CD4-positive, alpha-beta memory T cell (primary cell): ENCODE measurements at regions not wholly inside any gene's neighbourhood (a gene's known extent, or its start where the extent isn't known, plus 50 kb on each side); places are given as distances from the start of the nearest gene placed in this dataset.

Experiments
- CTCF ChIA-PET: fragments of 350-600 bp; sonication (Branson Sonifier 250); formaldehyde crosslinking; loops from one replicate; lab custom pipeline; 2021; ENCODE audit warnings: inconsistent platforms; ENCODE audit not compliant: partially characterized antibody; lab: Charles Lee
- POLR2A ChIA-PET: fragments of 350-600 bp; sonication (Branson Sonifier 250); formaldehyde crosslinking; loops from one replicate; lab custom pipeline; 2021; ENCODE audit not compliant: partially characterized antibody; lab: Charles Lee
- DNase-seq, 5 donors: peaks; one replicate each; pipeline versions ENCODE4 v3.0.0 to v3.0.0-alpha.2; 2020 to 2022; ENCODE audit warnings: mixed read lengths in 1 of 5
- H3K27ac ChIP-seq: one replicate; pipeline ENCODE4 v1.7.0; 2013; ENCODE audit warnings: low read depth, low read length
- H3K27me3 ChIP-seq: 2 replicates; pipeline ENCODE4 v1.7.0; 2013; ENCODE audit warnings: mild to moderate bottlenecking, low read length, moderate library complexity; ENCODE audit not compliant: insufficient read depth
- H3K36me3 ChIP-seq: 2 replicates; pipeline ENCODE4 v1.7.0; 2013; ENCODE audit warnings: mild to moderate bottlenecking, low read length, moderate library complexity; ENCODE audit not compliant: insufficient read depth
- H3K4me1 ChIP-seq: 2 replicates; pipeline ENCODE4 v1.7.0; 2013; ENCODE audit warnings: mild to moderate bottlenecking, low read length, moderate library complexity; ENCODE audit not compliant: insufficient read depth
- H3K4me3 ChIP-seq, 2 donors: one replicate each; pipeline ENCODE4 v1.7.0; 2013; ENCODE audit warnings: low read length in 2 of 2, mild to moderate bottlenecking in 1 of 2
- H3K9me3 ChIP-seq, 2 donors: one replicate each; pipeline ENCODE4 v1.7.0; 2013; ENCODE audit warnings: low read length in 2 of 2, control low read depth in 1 of 2; ENCODE audit not compliant: control insufficient read depth in 1 of 2
- H3K27ac Mint-ChIP-seq, 7 donors: one replicate each; pipeline ENCODE4 v1.8.0; 2020 to 2021; ENCODE audit warnings: mixed read lengths in 7 of 7, mild to moderate bottlenecking in 6 of 7, inconsistent platforms in 3 of 7, moderate library complexity in 3 of 7
- H3K27me3 Mint-ChIP-seq, 2 donors: one replicate each; pipeline ENCODE4 v1.8.0; 2020 to 2021; ENCODE audit warnings: mixed read lengths in 2 of 2
- H3K36me3 Mint-ChIP-seq, 2 donors: one replicate each; pipeline ENCODE4 v1.8.0; 2020 to 2021; ENCODE audit warnings: mixed read lengths in 2 of 2, inconsistent platforms in 1 of 2, mild to moderate bottlenecking in 1 of 2
- H3K4me1 Mint-ChIP-seq, 4 donors: one replicate each; pipeline ENCODE4 v1.8.0; 2020 to 2021; ENCODE audit warnings: mixed read lengths in 4 of 4, mild to moderate bottlenecking in 1 of 4
- H3K4me3 Mint-ChIP-seq, 8 donors: one replicate each; pipeline ENCODE4 v1.8.0; 2020 to 2021; ENCODE audit warnings: mixed read lengths in 8 of 8, mild to moderate bottlenecking in 7 of 8, moderate library complexity in 6 of 8, inconsistent platforms in 3 of 8
- H3K9me3 Mint-ChIP-seq, 8 donors: one replicate each; pipeline ENCODE4 v1.8.0; 2020 to 2021; ENCODE audit warnings: mixed read lengths in 8 of 8, mild to moderate bottlenecking in 5 of 8, inconsistent platforms in 3 of 8, moderate library complexity in 1 of 8
- intact Hi-C: fragments of 100-400 bp; cut with micrococcal nuclease; formaldehyde crosslinking; loops from one replicate; pipeline ENCODE4 v1.15.1; 2023

- DNase-seq, result peak in 3 of 5 donors; percentile 4 to 17 (median 9)
- H3K36me3 ChIP-seq, result no peaks in the 10 kb centered on the region
- ChIA-PET POLR2A (interaction anchor here (0.6 to 1.3 kb wide), 3 partner anchors 12 to 180 kb away, joined by 3 read pairs; no protein-coding TSS in a partner anchor), CTCF (interaction anchor here (1.1 kb wide), 1 partner anchor 9 kb away, joined by 3 read pairs; no protein-coding TSS in a partner anchor)
- peaks cover 15% of the 10 kb centered on the region for H3K4me1 ChIP-seq
- H3K9me3 ChIP-seq, result no peaks in the 10 kb centered on the region
- Mint-ChIP-seq H3K4me3 (peak overlapping the region; percentile 65 to 83 (median 76)), H3K27me3 (no peaks in the 10 kb centered on the region), H3K36me3 (peaks cover 2 to 3% of the 10 kb centered on the region in 2 donors), H3K4me1 (peaks cover 9 to 18% (median 16%) of the 10 kb centered on the region in 4 donors), H3K27ac (peak overlapping the region; percentile 31 to 97 (median 84)), H3K9me3 (peaks cover 0 to 2% (median 0%) of the 10 kb centered on the region in 8 donors)
- no peaks in the 10 kb centered on the region for H3K27me3 ChIP-seq
- H3K4me3 ChIP-seq, result peak overlapping the region; percentile 45 to 46
- peak overlapping the region; percentile 33 for H3K27ac ChIP-seq
- intact Hi-C loops, result no loop called here
These were observed 181.4 kb upstream of the B3GALT2 start for GRCh38 chr1:193367863-193368262.

- Mint-ChIP-seq H3K4me1 (peaks cover 9 to 18% (median 16%) of the 10 kb centered on the region in 4 donors), H3K27ac (no peak overlapping the region), H3K36me3 (peaks cover 2 to 3% of the 10 kb centered on the region in 2 donors), H3K27me3 (no peaks in the 10 kb centered on the region), H3K9me3 (peaks cover 0 to 2% (median 0%) of the 10 kb centered on the region in 8 donors), H3K4me3 (no peak overlapping the region)
- Histone ChIP-seq H3K36me3 (no peaks in the 10 kb centered on the region), H3K27ac (no peak overlapping the region), H3K4me3 (no peak overlapping the region), H3K9me3 (no peaks in the 10 kb centered on the region), H3K4me1 (peaks cover 15% of the 10 kb centered on the region), H3K27me3 (no peaks in the 10 kb centered on the region)
- intact Hi-C loops, result no loop called here
- CTCF ChIA-PET, result no interaction called here
- no peak for DNase-seq
- POLR2A ChIA-PET, result no interaction called here
These were observed 180.5 kb upstream of the B3GALT2 start for GRCh38 chr1:193366764-193367507.

GRCh38 chr1:193365966-193366365 is 179.6 kb upstream of the B3GALT2 start:
- Histone ChIP-seq H3K27me3 (no peaks in the 10 kb centered on the region), H3K36me3 (no peaks in the 10 kb centered on the region), H3K27ac (no peak overlapping the region), H3K4me3 (no peak overlapping the region), H3K9me3 (no peaks in the 10 kb centered on the region), H3K4me1 (peaks cover 15% of the 10 kb centered on the region)
- ChIA-PET POLR2A (no interaction called here), CTCF (no interaction called here)
- Mint-ChIP-seq H3K4me3 (no peak overlapping the region), H3K9me3 (peaks cover 0 to 2% (median 0%) of the 10 kb centered on the region in 8 donors), H3K27me3 (no peaks in the 10 kb centered on the region), H3K4me1 (peaks cover 9 to 18% (median 16%) of the 10 kb centered on the region in 4 donors), H3K36me3 (peaks cover 2 to 3% of the 10 kb centered on the region in 2 donors), H3K27ac (no peak overlapping the region)
- intact Hi-C loops, result no loop called here
- DNase-seq, result no peak

- no peaks in the 10 kb centered on the region for H3K4me1 ChIP-seq
- no peak overlapping the region for H3K27ac ChIP-seq
- POLR2A ChIA-PET, result interaction anchor here (0.7 kb wide), 1 partner anchor 99 kb away, joined by 3 read pairs; no protein-coding TSS in a partner anchor
- no peaks in the 10 kb centered on the region for H3K9me3 Mint-ChIP-seq
- intact Hi-C loops, result no loop called here
- CTCF ChIA-PET, result interaction anchor here (1.0 kb wide), 1 partner anchor 9 kb away, joined by 3 read pairs; no protein-coding TSS in a partner anchor
- no peaks in the 10 kb centered on the region for H3K4me1 Mint-ChIP-seq
- no peak for DNase-seq
- H3K4me3 ChIP-seq, result no peak overlapping the region
- no peaks in the 10 kb centered on the region for H3K27me3 Mint-ChIP-seq
- no peaks in the 10 kb centered on the region for H3K27me3 ChIP-seq
- H3K4me3 Mint-ChIP-seq, result no peak overlapping the region
- no peaks in the 10 kb centered on the region for H3K9me3 ChIP-seq
- no peaks in the 10 kb centered on the region for H3K36me3 Mint-ChIP-seq
- H3K36me3 ChIP-seq, result no peaks in the 10 kb centered on the region
- no peak overlapping the region for H3K27ac Mint-ChIP-seq
These were observed 173.2 kb upstream of the B3GALT2 start for GRCh38 chr1:193359631-193360030.

GRCh38 chr1:193358419-193358818 is 172.0 kb upstream of the B3GALT2 start:
- POLR2A ChIA-PET, result no interaction called here

GRCh38 chr1:193356249-193356648 is 169.8 kb upstream of the B3GALT2 start:
- H3K4me1 Mint-ChIP-seq, result no peaks in the 10 kb centered on the region
- Histone ChIP-seq H3K27me3 (no peaks in the 10 kb centered on the region), H3K4me3 (no peak overlapping the region), H3K9me3 (no peaks in the 10 kb centered on the region), H3K4me1 (no peaks in the 10 kb centered on the region), H3K27ac (no peak overlapping the region), H3K36me3 (no peaks in the 10 kb centered on the region)
- POLR2A ChIA-PET, result no interaction called here
- H3K27me3 Mint-ChIP-seq, result no peaks in the 10 kb centered on the region
- intact Hi-C loops, result no loop called here
- no peak overlapping the region for H3K27ac Mint-ChIP-seq
- no peak overlapping the region for H3K4me3 Mint-ChIP-seq
- CTCF ChIA-PET, result no interaction called here
- DNase-seq, result no peak
- H3K36me3 Mint-ChIP-seq, result no peaks in the 10 kb centered on the region
- no peaks in the 10 kb centered on the region for H3K9me3 Mint-ChIP-seq

More at GRCh38 chr1:193358419-193358818, 172.0 kb upstream of the B3GALT2 start:
- no peak overlapping the region for H3K4me3 ChIP-seq
- H3K9me3 ChIP-seq, result no peaks in the 10 kb centered on the region
- no peaks in the 10 kb centered on the region for H3K36me3 ChIP-seq
- no peak for DNase-seq
- no peaks in the 10 kb centered on the region for H3K27me3 Mint-ChIP-seq
- H3K4me1 Mint-ChIP-seq, result no peaks in the 10 kb centered on the region
- CTCF ChIA-PET, result no interaction called here
- no peak overlapping the region for H3K27ac ChIP-seq
- no peak overlapping the region for H3K27ac Mint-ChIP-seq
- no peaks in the 10 kb centered on the region for H3K27me3 ChIP-seq
- H3K4me3 Mint-ChIP-seq, result no peak overlapping the region
- H3K4me1 ChIP-seq, result no peaks in the 10 kb centered on the region
- H3K9me3 Mint-ChIP-seq, result no peaks in the 10 kb centered on the region
- intact Hi-C loops, result no loop called here
- no peaks in the 10 kb centered on the region for H3K36me3 Mint-ChIP-seq

- Histone ChIP-seq H3K4me3 (no peak overlapping the region), H3K27me3 (no peaks in the 10 kb centered on the region), H3K4me1 (no peaks in the 10 kb centered on the region), H3K9me3 (no peaks in the 10 kb centered on the region), H3K36me3 (no peaks in the 10 kb centered on the region), H3K27ac (no peak overlapping the region)
- POLR2A ChIA-PET, result no interaction called here
- Mint-ChIP-seq H3K27ac (no peak overlapping the region), H3K9me3 (no peaks in the 10 kb centered on the region), H3K27me3 (no peaks in the 10 kb centered on the region), H3K36me3 (no peaks in the 10 kb centered on the region), H3K4me3 (no peak overlapping the region), H3K4me1 (no peaks in the 10 kb centered on the region)
- no peak for DNase-seq
- CTCF ChIA-PET, result no interaction called here
- intact Hi-C loops, result no loop called here
These were observed 169.2 kb upstream of the B3GALT2 start for GRCh38 chr1:193355626-193356025.
